ENCODE measurements at regions not wholly inside any gene's neighbourhood (a gene's known extent, or its start where the extent isn't known, plus 50 kb on each side); places are given as distances from the start of the nearest gene placed in this dataset.

- Histone ChIP-seq H3K36me3 (no peaks in the 10 kb centered on the region), H3K4me1 (ENCODE audit: insufficient read depth) (peaks cover 3% of the 10 kb centered on the region), H3K4me3 (no peak overlapping the region), H3K27me3 (no peaks in the 10 kb centered on the region), H3K9me3 (no peaks in the 10 kb centered on the region), H3K27ac (no peak overlapping the region)
- 54 to 69% (median 63%) methylated on average over 2 of the region's 2 CpGs for WGBS, 3 donors
- intact Hi-C loops (cut with DNase I) = no loop called here
- no peak for TF ChIP-seq POLR2A (IDR thresholded peaks at IDR 0.05)
- TF ChIP-seq EP300 (IDR thresholded peaks at IDR 0.05) = no peak
- TF ChIP-seq CTCF (IDR thresholded peaks at IDR 0.05) = no peak
- DNase-seq = no peak
These were observed 182.4 kb downstream of the KCTD12 start for GRCh38 chr13:76703621-76704288.

- WGBS, 3 donors = 46 to 72% (median 59%) methylated on average over 2 of the region's 2 CpGs
- TF ChIP-seq EP300 (IDR thresholded peaks at IDR 0.05) = no peak
- TF ChIP-seq POLR2A (IDR thresholded peaks at IDR 0.05) = no peak
- TF ChIP-seq CTCF (IDR thresholded peaks at IDR 0.05) = no peak
These were observed 183.0 kb downstream of the KCTD12 start for GRCh38 chr13:76703216-76703615.

GRCh38 chr13:76697288-76697687, 188.9 kb downstream of the KCTD12 start:
- DNase-seq = no peak
- WGBS, 3 donors = 71 to 74% (median 73%) methylated on average over 2 of the region's 2 CpGs
- H3K4me3 ChIP-seq = no peak overlapping the region

More at GRCh38 chr13:76703216-76703615, 183.0 kb downstream of the KCTD12 start:
- intact Hi-C loops (cut with DNase I) = no loop called here
- no peaks in the 10 kb centered on the region for H3K36me3 ChIP-seq
- H3K4me3 ChIP-seq = no peak overlapping the region
- H3K9me3 ChIP-seq = no peaks in the 10 kb centered on the region
- no peak overlapping the region for H3K27ac ChIP-seq
- no peak for DNase-seq
- peaks cover 1% of the 10 kb centered on the region for H3K4me1 ChIP-seq (ENCODE audit: insufficient read depth)
- H3K27me3 ChIP-seq = no peaks in the 10 kb centered on the region

GRCh38 chr13:76696370-76696769, 189.8 kb downstream of the KCTD12 start:
- no peaks in the 10 kb centered on the region for H3K4me1 ChIP-seq (ENCODE audit: insufficient read depth)
- TF ChIP-seq CTCF (IDR thresholded peaks at IDR 0.05) (no peak), POLR2A (IDR thresholded peaks at IDR 0.05) (no peak), EP300 (IDR thresholded peaks at IDR 0.05) (no peak)
- H3K36me3 ChIP-seq = no peaks in the 10 kb centered on the region
- no peak overlapping the region for H3K4me3 ChIP-seq
- H3K9me3 ChIP-seq = no peaks in the 10 kb centered on the region
- H3K27ac ChIP-seq = no peak overlapping the region
- DNase-seq = no peak
- 86 to 94% (median 90%) methylated on average over 3 of the region's 3 CpGs for WGBS, 3 donors
- intact Hi-C loops (cut with DNase I) = no loop called here
- H3K27me3 ChIP-seq = no peaks in the 10 kb centered on the region

More at GRCh38 chr13:76697288-76697687, 188.9 kb downstream of the KCTD12 start:
- H3K36me3 ChIP-seq = no peaks in the 10 kb centered on the region
- no peaks in the 10 kb centered on the region for H3K4me1 ChIP-seq (ENCODE audit: insufficient read depth)
- TF ChIP-seq EP300 (IDR thresholded peaks at IDR 0.05) (no peak), POLR2A (IDR thresholded peaks at IDR 0.05) (no peak), CTCF (IDR thresholded peaks at IDR 0.05) (no peak)
- H3K9me3 ChIP-seq = no peaks in the 10 kb centered on the region
- H3K27me3 ChIP-seq = no peaks in the 10 kb centered on the region
- no peak overlapping the region for H3K27ac ChIP-seq
- intact Hi-C loops (cut with DNase I) = no loop called here

Measured in ovary (tissue), 7 donors.